Stimulated activated CD4-positive, alpha-beta T cell treated with anti-CD3 and anti-CD28 coated beads, TNF-alpha, amount 100 ng/mL, for 24 hours (primary cell): ENCODE measurements at regions not wholly inside any gene's neighbourhood (a gene's known extent, or its start where the extent isn't known, plus 50 kb on each side); places are given as distances from the start of the nearest gene placed in this dataset.

Source experiments
- DNase-seq, 3 experiments: peaks; one replicate each; pipeline ENCODE4 v3.0.0-alpha.2; 2020; ENCODE audit warnings: low read depth in 3 of 3

GRCh38 chr13:72120632-72121031, 253.6 kb upstream of the DACH1 start:
- no peak for DNase-seq

DNA sequence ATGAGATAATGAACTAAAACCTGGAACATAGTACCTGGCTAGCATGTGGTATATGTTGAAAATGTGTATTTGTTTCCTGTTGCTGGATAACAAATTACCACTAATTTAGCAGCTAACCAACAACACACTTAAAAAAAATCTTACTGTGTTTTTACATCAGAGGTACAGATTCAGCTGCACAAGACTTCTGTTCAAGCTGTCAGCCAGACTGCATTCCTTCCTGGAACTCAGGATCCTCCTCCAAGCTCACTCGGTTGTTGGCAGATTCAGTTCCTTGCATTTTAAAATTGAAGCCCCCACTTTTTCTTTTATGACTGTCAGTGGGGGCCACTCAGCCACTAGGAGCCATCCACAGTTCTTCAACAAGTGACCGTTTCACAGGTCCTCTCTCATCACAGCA, 246.9 kb upstream of the DACH1 start:
- no peak for DNase-seq

GRCh38 chr13:72113076-72113475, 246.1 kb upstream of the DACH1 start:
- no peak for DNase-seq

GRCh38 chr13:72112216-72112615, 245.2 kb upstream of the DACH1 start:
- no peak for DNase-seq

DNA sequence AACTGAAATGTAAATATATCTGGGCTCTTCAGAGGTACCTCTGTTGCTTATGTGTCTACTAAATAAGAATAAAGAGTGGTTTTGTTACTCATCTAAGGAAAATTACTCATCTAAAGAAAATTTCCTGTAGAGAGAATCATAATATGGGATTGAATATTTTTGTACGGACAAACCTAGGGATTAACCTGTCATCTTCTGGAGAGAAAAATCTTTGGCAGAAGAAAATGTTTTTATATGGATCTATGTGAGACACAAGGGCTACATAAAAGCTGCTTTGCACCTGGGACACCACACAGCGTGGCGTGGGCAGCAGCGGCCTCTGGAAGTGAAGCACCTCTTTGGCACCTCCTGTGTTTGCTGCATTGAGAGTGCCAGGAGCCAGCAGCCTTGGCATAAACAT, 242.9 kb upstream of the DACH1 start:
- no peak for DNase-seq

DNA sequence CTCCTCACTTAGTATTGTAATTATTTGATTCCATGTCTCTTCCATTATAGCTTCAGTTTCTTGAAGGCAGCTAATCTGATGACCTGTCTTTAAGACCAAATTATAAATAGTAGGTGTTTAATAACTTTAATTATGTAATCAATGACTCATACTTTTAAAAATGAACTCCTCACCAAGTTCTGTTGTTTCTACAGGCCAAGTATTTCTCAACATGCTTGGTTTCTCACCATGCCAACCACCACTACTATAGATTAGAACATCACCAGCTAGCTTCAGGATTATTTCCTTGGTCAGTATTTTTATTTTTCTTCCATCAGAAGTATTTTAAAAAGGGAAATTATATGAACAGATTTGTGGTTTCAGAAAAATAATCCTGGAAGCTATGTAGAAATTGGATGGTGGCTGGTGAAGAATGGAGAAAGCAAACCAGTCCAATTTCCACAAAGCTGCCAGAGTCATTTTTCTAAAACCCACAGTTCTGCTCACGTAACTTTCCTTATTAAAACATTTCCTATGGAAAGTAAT, 237.7 kb upstream of the DACH1 start:
- no peak for DNase-seq

DNA sequence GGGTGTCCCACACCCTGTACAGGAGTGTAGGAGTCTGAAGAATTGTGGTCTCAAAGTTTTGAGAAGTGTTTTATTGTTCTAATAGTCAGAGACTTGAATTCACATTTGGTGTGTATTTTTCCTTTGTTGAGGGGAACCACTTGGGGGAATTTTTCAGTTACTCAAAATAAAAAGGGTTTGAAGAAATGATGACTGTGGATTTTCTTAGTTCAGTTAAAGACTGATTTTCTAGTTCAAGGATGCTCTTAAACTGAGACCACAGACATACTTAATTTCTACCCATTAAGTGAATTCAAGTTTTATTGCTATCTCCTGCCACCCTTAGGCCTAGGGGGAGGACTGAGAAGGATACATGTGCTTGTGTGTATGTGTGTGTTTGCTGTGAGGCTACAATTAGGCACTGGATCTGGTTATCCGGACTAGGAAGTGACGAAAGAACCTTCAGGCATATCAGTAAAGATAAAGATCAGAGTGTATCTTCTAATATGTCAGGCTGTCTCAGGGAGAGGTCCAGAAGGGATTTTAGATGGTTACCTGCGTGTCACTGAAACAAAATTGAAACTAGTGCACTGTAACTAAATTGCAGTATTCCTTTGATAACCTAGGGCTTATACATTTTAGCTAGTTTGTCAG, 234.9 kb upstream of the DACH1 start:
- DNase-seq, result no peak

DNA sequence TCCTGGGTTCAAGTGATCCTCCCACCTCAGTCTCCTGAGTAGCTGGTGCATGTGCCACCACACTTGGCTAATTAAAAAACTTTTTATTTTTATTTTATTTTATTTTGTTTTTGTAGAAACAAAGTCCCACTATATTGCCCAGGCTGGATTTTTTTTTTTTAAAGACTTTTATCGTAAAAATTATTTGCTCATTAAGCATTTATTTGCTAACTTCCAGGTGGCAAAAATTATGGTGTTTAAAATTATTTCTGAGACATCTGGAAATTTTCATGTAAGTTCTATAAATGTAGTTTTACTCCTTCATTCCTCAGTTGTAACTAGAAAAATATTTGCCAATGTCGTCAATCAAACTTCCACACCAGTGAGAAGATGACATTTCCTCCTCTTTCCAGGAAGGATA, 233.3 kb upstream of the DACH1 start:
- DNase-seq, result no peak

- DNase-seq, result no peak
Measured at GRCh38 chr13:72097568-72097967, 230.6 kb upstream of the DACH1 start.

DNA sequence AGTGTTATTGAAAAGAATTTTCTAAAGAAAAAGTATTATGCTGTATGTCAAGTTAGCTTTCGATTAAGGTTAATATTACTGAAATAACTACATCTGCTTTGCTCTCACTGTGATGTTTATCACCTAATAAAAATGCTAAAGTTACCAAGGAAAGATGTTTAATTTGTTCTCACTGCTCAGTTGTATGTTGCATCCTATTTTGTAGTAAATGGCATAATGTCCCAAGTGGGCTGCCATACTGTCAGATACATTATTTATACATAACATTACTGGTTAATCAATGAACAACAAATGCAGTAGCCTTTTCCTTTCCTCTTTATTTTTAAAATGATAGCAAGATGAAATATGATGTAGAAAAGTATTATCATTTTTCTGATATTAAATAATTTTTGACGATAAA, 226.3 kb upstream of the DACH1 start:
- DNase-seq, result no peak

GRCh38 chr13:72074663-72075062, 207.7 kb upstream of the DACH1 start:
- no peak for DNase-seq

DNA sequence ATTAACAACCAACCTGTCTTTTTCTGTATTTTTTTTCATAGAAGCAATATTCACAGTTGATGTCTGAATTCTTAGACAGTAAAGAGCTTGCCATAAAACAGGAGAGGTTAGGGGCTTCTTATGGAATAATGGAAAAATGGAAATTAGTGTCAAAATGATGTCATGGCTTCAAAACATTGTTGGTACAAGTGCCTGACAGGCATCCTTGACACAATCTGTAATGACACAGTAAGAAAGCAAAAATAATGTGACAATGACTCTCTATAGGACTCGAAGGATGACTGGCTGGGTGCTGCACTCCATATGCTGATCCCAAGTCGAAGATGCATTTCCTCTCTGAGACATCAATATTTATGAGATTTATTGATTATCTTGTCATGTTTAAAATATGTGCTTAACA, 205.3 kb upstream of the DACH1 start:
- no peak for DNase-seq

GRCh38 chr13:72071713-72072112, 204.7 kb upstream of the DACH1 start:
- DNase-seq, result no peak

- DNase-seq, result no peak
Measured at GRCh38 chr13:72062566-72062965, 195.6 kb upstream of the DACH1 start.

DNA sequence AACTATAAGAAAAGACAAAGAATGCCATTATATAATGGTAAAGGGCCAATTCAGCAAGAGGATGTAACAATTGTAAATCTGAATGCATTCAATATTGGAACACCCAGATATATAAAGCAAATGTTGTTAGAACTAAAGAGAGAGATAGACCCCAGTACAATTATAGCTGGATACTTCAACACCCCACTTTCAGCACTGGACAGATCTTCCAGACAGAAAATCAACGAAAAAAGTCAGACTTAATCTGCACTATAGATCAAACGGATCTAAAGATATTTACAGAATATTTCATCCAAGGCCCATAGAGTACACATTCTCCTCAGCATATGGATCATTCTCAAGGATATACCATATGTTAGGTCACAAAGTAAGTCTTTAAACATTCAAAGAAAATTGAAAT, 194.6 kb upstream of the DACH1 start:
- DNase-seq, result no peak

DNA sequence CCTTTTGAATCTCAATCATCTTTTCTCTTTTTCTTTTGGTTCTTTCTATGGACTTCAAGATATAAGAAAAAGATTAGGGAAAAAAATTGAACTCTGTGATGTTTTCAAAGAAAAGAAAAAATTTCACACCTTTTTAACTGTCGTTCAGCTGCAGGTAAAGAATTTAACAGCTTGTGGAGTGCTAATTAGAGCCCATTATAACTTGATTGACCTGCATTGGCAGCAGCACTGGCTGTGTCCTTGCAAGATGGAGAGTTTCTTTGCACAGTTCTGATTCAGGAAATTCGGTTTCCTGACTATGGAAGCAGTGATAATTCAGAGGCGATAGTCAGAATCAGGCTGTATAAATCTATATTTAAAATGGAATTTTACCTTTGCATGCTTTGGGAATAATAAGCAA, 183.2 kb upstream of the DACH1 start:
- no peak for DNase-seq

GRCh38 chr13:72043366-72043765, 176.4 kb upstream of the DACH1 start:
- DNase-seq, result no peak

- DNase-seq, result no peak
Measured at GRCh38 chr13:72041165-72041564, 174.2 kb upstream of the DACH1 start.

DNA sequence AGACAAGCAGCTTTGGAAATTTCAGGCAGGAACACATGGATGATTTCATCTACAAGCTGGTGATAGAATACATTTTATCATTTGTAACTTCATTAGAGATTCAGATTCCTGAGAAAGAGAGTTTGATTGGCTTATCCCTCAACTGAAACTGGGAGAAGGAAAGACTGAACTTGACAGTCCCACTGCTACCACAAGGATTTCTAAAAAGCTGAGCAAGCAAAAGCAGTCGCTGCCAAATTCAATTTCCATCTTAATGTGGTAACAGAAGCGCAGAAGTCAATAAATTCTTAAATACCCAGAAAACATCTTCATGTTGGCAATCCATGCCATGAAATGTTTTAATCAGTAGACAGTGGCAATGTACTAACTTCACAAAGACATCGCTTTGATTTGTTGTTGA, 172.1 kb upstream of the DACH1 start:
- no peak for DNase-seq

DNA sequence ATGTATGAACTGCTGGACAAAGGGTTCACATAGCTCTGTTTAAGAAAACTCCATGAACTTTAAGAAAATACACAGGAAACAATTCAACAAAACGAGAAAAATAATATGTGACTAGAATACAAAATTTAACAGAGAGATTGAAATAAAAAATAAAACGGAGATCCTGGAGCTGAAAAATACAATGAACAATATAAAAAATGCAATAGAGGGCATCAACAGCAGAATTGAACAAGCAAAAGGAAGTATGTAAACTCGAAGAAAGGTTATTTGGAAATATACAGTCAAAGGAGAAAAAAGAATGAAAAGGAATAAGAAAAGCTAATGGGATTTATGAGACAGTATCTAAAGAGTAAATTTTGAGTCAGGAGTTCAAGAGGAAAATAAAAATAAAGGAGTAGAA, 163.0 kb upstream of the DACH1 start:
- no peak for DNase-seq

DNA sequence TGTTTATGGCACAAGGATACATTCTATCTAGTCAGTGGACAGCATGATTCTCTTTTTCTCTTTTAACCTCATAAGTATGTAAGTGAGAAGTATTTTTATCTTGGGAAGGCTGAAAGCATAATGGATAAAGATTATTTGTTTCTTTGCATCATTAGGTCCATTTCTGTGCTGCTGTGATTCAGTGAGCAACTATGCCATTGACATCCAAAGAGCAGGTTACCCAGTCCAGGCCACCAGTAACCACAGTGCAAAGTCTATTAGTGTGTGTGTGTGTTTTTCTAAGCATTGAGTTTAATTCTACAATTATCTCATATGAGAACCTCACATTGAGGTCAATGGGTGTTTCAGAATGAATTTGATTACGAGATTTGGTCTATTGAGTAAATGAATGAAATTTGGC, 158.8 kb upstream of the DACH1 start:
- DNase-seq, result no peak

GRCh38 chr13:72023895-72024294, 156.9 kb upstream of the DACH1 start:
- DNase-seq, result no peak

GRCh38 chr13:72005455-72005854, 138.5 kb upstream of the DACH1 start:
- no peak for DNase-seq

GRCh38 chr13:72004784-72005374, 137.9 kb upstream of the DACH1 start:
- DNase-seq, result no peak
